ENCODE measurements at regions not wholly inside any gene's neighbourhood (a gene's known extent, or its start where the extent isn't known, plus 50 kb on each side); places are given as distances from the start of the nearest gene placed in this dataset.

- Histone ChIP-seq H3K36me3 (ENCODE audit: control insufficient read depth, insufficient read depth, low read length) (no peaks in the 10 kb centered on the region), H3K27me3 (ENCODE audit: control insufficient read depth, insufficient read depth, low read length) (no peaks in the 10 kb centered on the region), H3K27ac (ENCODE audit: low read length) (no peak overlapping the region), H3K4me3 (ENCODE audit: low read length) (no peak overlapping the region), H3K9me3 (ENCODE audit: control insufficient read depth, low read depth, low read length) (no peaks in the 10 kb centered on the region), H3K4me1 (ENCODE audit: control insufficient read depth, insufficient read depth, low read length) (no peaks in the 10 kb centered on the region)
- no peak for DNase-seq
- 67% methylated on average over 1 of the region's 3 CpGs for WGBS (ENCODE audit: insufficient coverage, low lambda C conversion rate)
These were observed 294.5 kb upstream of the LMCD1 start for GRCh38 chr3:8206971-8207617.

- Histone ChIP-seq H3K27ac (ENCODE audit: low read length) (no peak overlapping the region), H3K36me3 (ENCODE audit: control insufficient read depth, insufficient read depth, low read length) (no peaks in the 10 kb centered on the region), H3K27me3 (ENCODE audit: control insufficient read depth, insufficient read depth, low read length) (no peaks in the 10 kb centered on the region), H3K4me1 (ENCODE audit: control insufficient read depth, insufficient read depth, low read length) (no peaks in the 10 kb centered on the region), H3K4me3 (ENCODE audit: low read length) (no peak overlapping the region), H3K9me3 (ENCODE audit: control insufficient read depth, low read depth, low read length) (no peaks in the 10 kb centered on the region)
- no CpG with 5 or more reads among the region's 2 CpGs for WGBS (ENCODE audit: insufficient coverage, low lambda C conversion rate)
- DNase-seq = no peak
These were observed 290.7 kb upstream of the LMCD1 start for GRCh38 chr3:8210882-8211341.

- no peaks in the 10 kb centered on the region for H3K27me3 ChIP-seq (ENCODE audit: control insufficient read depth, insufficient read depth, low read length)
- no peaks in the 10 kb centered on the region for H3K9me3 ChIP-seq (ENCODE audit: control insufficient read depth, low read depth, low read length)
- no peaks in the 10 kb centered on the region for H3K4me1 ChIP-seq (ENCODE audit: control insufficient read depth, insufficient read depth, low read length)
- no peak for DNase-seq
- no peak overlapping the region for H3K27ac ChIP-seq (ENCODE audit: low read length)
- H3K36me3 ChIP-seq (ENCODE audit: control insufficient read depth, insufficient read depth, low read length) = no peaks in the 10 kb centered on the region
- no CpG with 5 or more reads among the region's 4 CpGs for WGBS (ENCODE audit: insufficient coverage, low lambda C conversion rate)
- no peak overlapping the region for H3K4me3 ChIP-seq (ENCODE audit: low read length)
These were observed 288.8 kb upstream of the LMCD1 start for GRCh38 chr3:8212794-8213193.

DNA sequence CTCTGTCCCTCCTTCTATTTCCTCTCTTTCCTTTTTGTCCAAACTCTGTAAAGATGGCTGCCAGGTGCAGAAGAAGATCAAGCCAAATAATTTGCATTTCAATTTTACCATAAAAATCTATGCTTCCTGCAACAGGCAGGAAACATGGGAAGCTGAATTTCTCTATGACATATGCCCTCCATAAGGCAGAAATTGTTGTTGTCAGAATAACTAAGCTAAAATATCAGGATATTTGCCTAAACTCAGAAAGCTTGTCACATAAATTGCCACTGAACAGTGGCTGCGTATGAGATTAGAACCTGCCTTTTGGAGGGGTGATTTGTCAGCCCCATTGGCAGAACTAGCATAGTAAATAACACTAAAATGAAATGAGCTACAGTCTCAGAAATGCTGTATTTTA is 288.3 kb upstream of the LMCD1 start:
- no CpG with 5 or more reads among the region's 1 CpG for WGBS (ENCODE audit: insufficient coverage, low lambda C conversion rate)
- DNase-seq = no peak
- no peaks in the 10 kb centered on the region for H3K36me3 ChIP-seq (ENCODE audit: control insufficient read depth, insufficient read depth, low read length)

GRCh38 chr3:8215821-8216220 is 285.8 kb upstream of the LMCD1 start:
- Histone ChIP-seq H3K27ac (ENCODE audit: low read length) (no peak overlapping the region), H3K9me3 (ENCODE audit: control insufficient read depth, low read depth, low read length) (no peaks in the 10 kb centered on the region), H3K4me1 (ENCODE audit: control insufficient read depth, insufficient read depth, low read length) (no peaks in the 10 kb centered on the region), H3K4me3 (ENCODE audit: low read length) (no peak overlapping the region), H3K36me3 (ENCODE audit: control insufficient read depth, insufficient read depth, low read length) (no peaks in the 10 kb centered on the region), H3K27me3 (ENCODE audit: control insufficient read depth, insufficient read depth, low read length) (no peaks in the 10 kb centered on the region)
- WGBS (ENCODE audit: insufficient coverage, low lambda C conversion rate) = 90% methylated on average over 3 of the region's 3 CpGs
- no peak for DNase-seq

More for the DNA sequence above, 288.3 kb upstream of the LMCD1 start:
- H3K27me3 ChIP-seq (ENCODE audit: control insufficient read depth, insufficient read depth, low read length) = no peaks in the 10 kb centered on the region
- H3K4me3 ChIP-seq (ENCODE audit: low read length) = no peak overlapping the region
- no peaks in the 10 kb centered on the region for H3K4me1 ChIP-seq (ENCODE audit: control insufficient read depth, insufficient read depth, low read length)
- H3K27ac ChIP-seq (ENCODE audit: low read length) = no peak overlapping the region
- no peaks in the 10 kb centered on the region for H3K9me3 ChIP-seq (ENCODE audit: control insufficient read depth, low read depth, low read length)

- no peaks in the 10 kb centered on the region for H3K36me3 ChIP-seq (ENCODE audit: control insufficient read depth, insufficient read depth, low read length)
These were observed 283.2 kb upstream of the LMCD1 start for GRCh38 chr3:8218353-8218940.

GRCh38 chr3:8220291-8220690 is 281.3 kb upstream of the LMCD1 start:
- no peak overlapping the region for H3K27ac ChIP-seq (ENCODE audit: low read length)
- no peaks in the 10 kb centered on the region for H3K36me3 ChIP-seq (ENCODE audit: control insufficient read depth, insufficient read depth, low read length)
- H3K4me1 ChIP-seq (ENCODE audit: control insufficient read depth, insufficient read depth, low read length) = no peaks in the 10 kb centered on the region
- no peaks in the 10 kb centered on the region for H3K9me3 ChIP-seq (ENCODE audit: control insufficient read depth, low read depth, low read length)
- H3K27me3 ChIP-seq (ENCODE audit: control insufficient read depth, insufficient read depth, low read length) = no peaks in the 10 kb centered on the region
- no peak for DNase-seq
- H3K4me3 ChIP-seq (ENCODE audit: low read length) = no peak overlapping the region

More at GRCh38 chr3:8218353-8218940, 283.2 kb upstream of the LMCD1 start:
- Histone ChIP-seq H3K9me3 (ENCODE audit: control insufficient read depth, low read depth, low read length) (no peaks in the 10 kb centered on the region), H3K27ac (ENCODE audit: low read length) (no peak overlapping the region), H3K27me3 (ENCODE audit: control insufficient read depth, insufficient read depth, low read length) (no peaks in the 10 kb centered on the region), H3K4me3 (ENCODE audit: low read length) (no peak overlapping the region), H3K4me1 (ENCODE audit: control insufficient read depth, insufficient read depth, low read length) (no peaks in the 10 kb centered on the region)
- 75% methylated on average over 6 of the region's 7 CpGs for WGBS (ENCODE audit: insufficient coverage, low lambda C conversion rate)
- DNase-seq = no peak

DNA sequence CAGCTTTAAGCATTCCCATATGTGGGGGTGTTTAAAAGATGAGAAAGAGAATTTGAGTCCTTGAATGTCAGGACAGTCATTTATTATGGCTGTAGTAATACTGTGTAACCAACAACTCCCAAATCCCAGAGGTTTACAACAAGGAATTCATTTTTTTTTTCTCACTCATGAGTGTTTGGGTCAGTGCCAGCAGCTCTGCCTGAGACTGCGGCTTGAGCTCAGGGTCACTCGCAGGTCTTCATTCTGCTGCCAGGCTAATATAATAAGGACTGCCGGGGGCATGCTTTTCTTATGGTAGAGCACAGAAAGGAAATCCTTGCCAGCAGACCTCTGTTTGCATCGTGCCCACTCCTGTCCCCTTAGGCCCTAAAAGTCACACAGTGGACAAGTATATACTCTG is 277.9 kb upstream of the LMCD1 start:
- Histone ChIP-seq H3K36me3 (ENCODE audit: control insufficient read depth, insufficient read depth, low read length) (no peaks in the 10 kb centered on the region), H3K9me3 (ENCODE audit: control insufficient read depth, low read depth, low read length) (no peaks in the 10 kb centered on the region), H3K27me3 (ENCODE audit: control insufficient read depth, insufficient read depth, low read length) (no peaks in the 10 kb centered on the region), H3K27ac (ENCODE audit: low read length) (no peak overlapping the region), H3K4me3 (ENCODE audit: low read length) (no peak overlapping the region), H3K4me1 (ENCODE audit: control insufficient read depth, insufficient read depth, low read length) (no peaks in the 10 kb centered on the region)
- DNase-seq = peak; percentile 2 to 5
- WGBS (ENCODE audit: insufficient coverage, low lambda C conversion rate) = no CpG with 5 or more reads among the region's 4 CpGs

DNA sequence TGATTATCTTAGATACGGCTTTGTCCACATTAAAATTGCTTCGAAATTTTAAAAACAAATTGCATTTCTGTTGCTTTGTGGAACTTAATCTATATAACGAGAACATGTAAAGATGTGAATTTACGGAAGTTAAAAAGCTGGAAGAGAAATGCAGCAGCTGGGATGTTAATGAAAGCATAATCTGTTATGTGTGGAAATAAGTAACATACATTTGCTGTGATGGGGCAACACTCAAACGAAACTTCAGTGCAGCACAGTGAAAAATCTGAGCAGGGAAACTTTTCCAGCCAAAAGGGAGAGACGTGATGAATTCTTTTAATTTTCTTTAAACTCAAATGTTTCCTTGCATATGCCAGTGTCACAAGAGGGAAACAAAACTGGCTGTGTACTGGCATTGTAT is 276.7 kb upstream of the LMCD1 start:
- no peak for DNase-seq
- WGBS (ENCODE audit: insufficient coverage, low lambda C conversion rate) = 91% methylated on average over 5 of the region's 6 CpGs
- Histone ChIP-seq H3K4me1 (ENCODE audit: control insufficient read depth, insufficient read depth, low read length) (no peaks in the 10 kb centered on the region), H3K4me3 (ENCODE audit: low read length) (no peak overlapping the region), H3K36me3 (ENCODE audit: control insufficient read depth, insufficient read depth, low read length) (no peaks in the 10 kb centered on the region), H3K27ac (ENCODE audit: low read length) (no peak overlapping the region), H3K27me3 (ENCODE audit: control insufficient read depth, insufficient read depth, low read length) (no peaks in the 10 kb centered on the region), H3K9me3 (ENCODE audit: control insufficient read depth, low read depth, low read length) (no peaks in the 10 kb centered on the region)

DNA sequence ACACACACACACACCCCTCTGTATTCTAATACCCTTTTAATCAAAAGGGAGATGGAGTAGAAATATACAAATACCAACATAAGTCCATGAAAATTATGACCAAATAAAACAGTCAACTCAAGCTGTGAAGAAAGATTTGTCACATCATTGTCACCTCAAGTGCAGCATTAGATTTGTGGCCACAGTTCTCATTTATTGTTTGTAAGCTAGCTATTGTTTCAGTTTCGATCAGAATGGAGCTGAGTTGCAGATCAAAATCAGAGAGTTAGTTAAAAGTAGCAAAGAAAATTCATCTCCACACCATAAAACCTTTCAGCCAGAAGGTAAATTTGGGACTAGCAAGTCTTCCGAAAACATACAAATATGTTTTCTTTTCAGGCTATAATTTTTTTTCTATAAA is 267.7 kb upstream of the LMCD1 start:
- H3K27ac ChIP-seq (ENCODE audit: low read length) = no peak overlapping the region
- no peaks in the 10 kb centered on the region for H3K36me3 ChIP-seq (ENCODE audit: control insufficient read depth, insufficient read depth, low read length)
- no peak overlapping the region for H3K4me3 ChIP-seq (ENCODE audit: low read length)
- H3K27me3 ChIP-seq (ENCODE audit: control insufficient read depth, insufficient read depth, low read length) = no peaks in the 10 kb centered on the region
- H3K4me1 ChIP-seq (ENCODE audit: control insufficient read depth, insufficient read depth, low read length) = no peaks in the 10 kb centered on the region
- H3K9me3 ChIP-seq (ENCODE audit: control insufficient read depth, low read depth, low read length) = no peaks in the 10 kb centered on the region
- 83% methylated on average over 1 of the region's 2 CpGs for WGBS (ENCODE audit: insufficient coverage, low lambda C conversion rate)
- DNase-seq = no peak

GRCh38 chr3:8236264-8236663 is 265.4 kb upstream of the LMCD1 start:
- 50% methylated on average over 2 of the region's 3 CpGs for whole genome bisulfite sequencing (ENCODE audit: insufficient coverage, low lambda C conversion rate)
- no peak for DNase-seq
- H3K27ac ChIP-seq (ENCODE audit: low read length) = no peak overlapping the region
- H3K4me3 ChIP-seq (ENCODE audit: low read length) = no peak overlapping the region
- H3K27me3 ChIP-seq (ENCODE audit: control insufficient read depth, insufficient read depth, low read length) = no peaks in the 10 kb centered on the region
- no peaks in the 10 kb centered on the region for H3K4me1 ChIP-seq (ENCODE audit: control insufficient read depth, insufficient read depth, low read length)
- no peaks in the 10 kb centered on the region for H3K36me3 ChIP-seq (ENCODE audit: control insufficient read depth, insufficient read depth, low read length)
- no peaks in the 10 kb centered on the region for H3K9me3 ChIP-seq (ENCODE audit: control insufficient read depth, low read depth, low read length)

All from large intestine (tissue), 3 donors.